ENCODE measurements at regions not wholly inside any gene's neighbourhood (a gene's known extent, or its start where the extent isn't known, plus 50 kb on each side); places are given as distances from the start of the nearest gene placed in this dataset.

- DNase-seq = no peak
- no TSS peak for BruUV-seq (replicated peaks)
- POLR2A ChIA-PET (ENCODE audit: unreplicated experiment) = no interaction called here
Measured at GRCh38 chr5:101897914-101898313, 398.2 kb downstream of the SLCO4C1 start.

GRCh38 chr5:101894985-101895384 lies 401.1 kb downstream of the SLCO4C1 start:
- CTCF ChIA-PET = no interaction called here
- Histone ChIP-seq H3F3A (ENCODE audit: low read length, unreplicated experiment) (no peaks in the 10 kb centered on the region), H3K79me2 (ENCODE audit: low read length) (no peaks in the 10 kb centered on the region), H3K27ac (ENCODE audit: low read length) (no peak overlapping the region), H2AFZ (ENCODE audit: low read length) (no peak overlapping the region), H3K9me2 (replicated peaks; ENCODE audit: low read length) (no peaks in the 10 kb centered on the region), H3K9ac (ENCODE audit: low read length) (no peak overlapping the region), H3K9me3 (ENCODE audit: low read length) (0 out of 2 replicates have a peak, but pooled peaks cover 4% of the 10 kb centered on the region), H3K36me3 (ENCODE audit: low read depth, low read length) (no peaks in the 10 kb centered on the region), H4K20me1 (ENCODE audit: low read length) (no peaks in the 10 kb centered on the region), H3K27me3 (ENCODE audit: low read length) (peaks cover 6% of the 10 kb centered on the region; the same call in 1 of the 2 replicates), H3K4me2 (ENCODE audit: low read length) (no peak overlapping the region), H3K4me3 (ENCODE audit: low read length) (no peak overlapping the region), H3K4me1 (ENCODE audit: insufficient read depth, low read length) (no peaks in the 10 kb centered on the region)
- intact Hi-C loops (cut with micrococcal nuclease) = no loop called here
- DNase-seq = no peak
- TF ChIP-seq EZH2phosphoT487 (IDR thresholded peaks at IDR 0.05; ENCODE audit: borderline replicate concordance, low read length) (no peak), EZH2 (IDR thresholded peaks at IDR 0.05; ENCODE audit: low read length, unreplicated experiment) (no peak), CTCF (conservative IDR thresholded peaks at IDR 0.05; ENCODE audit: low read depth, low read length) (no peak)
- POLR2A ChIA-PET (ENCODE audit: unreplicated experiment) = no interaction called here
- no peak for ATAC-seq
- no TSS peak for BruUV-seq (replicated peaks)

More at GRCh38 chr5:101897914-101898313, 398.2 kb downstream of the SLCO4C1 start:
- H3K4me2 ChIP-seq (ENCODE audit: low read length) = no peak overlapping the region
- intact Hi-C loops (cut with micrococcal nuclease) = no loop called here
- H3K4me3 ChIP-seq (ENCODE audit: low read length) = no peak overlapping the region
- no peaks in the 10 kb centered on the region for H3K9me2 ChIP-seq (replicated peaks; ENCODE audit: low read length)
- 0 out of 2 replicates have a peak, but pooled peaks cover 3% of the 10 kb centered on the region for H3K9me3 ChIP-seq (ENCODE audit: low read length)
- no peaks in the 10 kb centered on the region for H3F3A ChIP-seq (ENCODE audit: low read length, unreplicated experiment)
- H3K79me2 ChIP-seq (ENCODE audit: low read length) = no peaks in the 10 kb centered on the region
- peaks cover 22% of the 10 kb centered on the region for H3K27me3 ChIP-seq (ENCODE audit: low read length)
- no peaks in the 10 kb centered on the region for H3K4me1 ChIP-seq (ENCODE audit: insufficient read depth, low read length)
- no peak overlapping the region for H3K27ac ChIP-seq (ENCODE audit: low read length)
- no peak for TF ChIP-seq CTCF (conservative IDR thresholded peaks at IDR 0.05; ENCODE audit: low read depth, low read length)
- H2AFZ ChIP-seq (ENCODE audit: low read length) = peak overlapping the region; percentile 18
- no peaks in the 10 kb centered on the region for H4K20me1 ChIP-seq (ENCODE audit: low read length)
- CTCF ChIA-PET = no interaction called here
- H3K9ac ChIP-seq (ENCODE audit: low read length) = no peak overlapping the region
- ATAC-seq = no peak
- no peaks in the 10 kb centered on the region for H3K36me3 ChIP-seq (ENCODE audit: low read depth, low read length)

GRCh38 chr5:101878190-101878589 lies 417.9 kb downstream of the SLCO4C1 start:
- ChIA-PET POLR2A (ENCODE audit: unreplicated experiment) (no interaction called here), CTCF (no interaction called here)
- Histone ChIP-seq H3K9ac (ENCODE audit: low read length) (0 out of 2 replicates have a peak overlapping the region, but pooled peaks have one; percentile 1), H4K20me1 (ENCODE audit: low read length) (no peaks in the 10 kb centered on the region), H3K4me2 (ENCODE audit: low read length) (peak overlapping the region; percentile 13; the same call in 1 of the 2 replicates), H3K4me3 (ENCODE audit: low read length) (no peak overlapping the region), H3F3A (ENCODE audit: low read length, unreplicated experiment) (no peaks in the 10 kb centered on the region), H3K79me2 (ENCODE audit: low read length) (no peaks in the 10 kb centered on the region), H3K9me2 (replicated peaks; ENCODE audit: low read length) (no peaks in the 10 kb centered on the region), H3K27ac (ENCODE audit: low read length) (peak overlapping the region; percentile 51), H3K27me3 (ENCODE audit: low read length) (no peaks in the 10 kb centered on the region), H3K9me3 (ENCODE audit: low read length) (no peaks in the 10 kb centered on the region), H3K4me1 (ENCODE audit: insufficient read depth, low read length) (0 out of 2 replicates have a peak, but pooled peaks cover 8% of the 10 kb centered on the region), H3K36me3 (ENCODE audit: low read depth, low read length) (no peaks in the 10 kb centered on the region), H2AFZ (ENCODE audit: low read length) (no peak overlapping the region)
- DNase-seq = peak; percentile 61
- peak; percentile 79 for ATAC-seq
- intact Hi-C loops (cut with micrococcal nuclease) = loop anchor here (1.0 kb wide), 1 partner anchor 96 kb away; no protein-coding TSS in a partner anchor
- no peak for TF ChIP-seq EZH2phosphoT487 (IDR thresholded peaks at IDR 0.05; ENCODE audit: borderline replicate concordance, low read length)
- no peak for TF ChIP-seq EZH2 (IDR thresholded peaks at IDR 0.05; ENCODE audit: low read length, unreplicated experiment)
- no peak for TF ChIP-seq CTCF (conservative IDR thresholded peaks at IDR 0.05; ENCODE audit: low read depth, low read length)
- BruUV-seq (replicated peaks) = no TSS peak

Measured in PC-3 (cell line).